ENCODE measurements at regions not wholly inside any gene's neighbourhood (a gene's known extent, or its start where the extent isn't known, plus 50 kb on each side); places are given as distances from the start of the nearest gene placed in this dataset.
"Not testable (repeated sequence)": the region's sequence is repeated elsewhere in the genome, so short reads cannot be mapped to it uniquely, and the experiment has no call there.

DNA sequence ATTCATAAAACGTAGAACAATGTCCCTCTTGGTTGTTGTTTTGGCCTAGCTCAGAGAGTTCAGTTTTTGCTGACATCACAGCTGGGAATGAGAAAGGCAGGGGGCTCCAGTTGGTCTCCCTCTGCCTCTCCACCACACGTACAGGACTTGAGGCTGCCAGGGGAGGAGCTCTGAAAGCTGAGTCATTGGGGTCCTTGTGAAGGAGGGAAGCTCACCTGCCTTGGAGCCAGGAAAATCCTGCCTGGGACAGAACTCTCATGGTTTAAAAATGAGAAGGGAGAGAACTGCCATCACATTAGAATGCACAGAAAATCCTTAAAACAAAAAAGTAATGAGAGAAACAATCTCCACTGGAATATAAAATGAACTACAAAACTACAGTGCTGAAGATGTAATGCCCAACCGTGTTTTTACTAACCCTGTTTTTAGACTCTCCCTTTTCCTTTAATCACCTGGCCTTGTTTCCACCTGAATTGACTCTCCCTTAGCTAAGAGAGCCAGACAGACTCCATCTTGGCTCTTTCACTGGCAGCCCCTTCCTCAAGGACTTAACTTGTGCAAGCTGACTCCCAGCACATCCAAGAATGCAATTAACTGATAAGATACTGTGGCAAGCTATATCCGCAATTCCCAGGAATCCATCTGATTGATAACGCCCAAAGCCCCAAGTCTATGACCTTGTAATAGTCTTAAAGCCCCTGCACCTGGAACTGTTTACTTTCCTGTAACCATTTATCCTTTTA, 58.6 kb upstream of the TARP start:
- not testable (repeated sequence) for H3K36me3 ChIP-seq (ENCODE audit: control insufficient read depth, insufficient read depth, low read length); H3K27me3 ChIP-seq (ENCODE audit: control insufficient read depth, insufficient read depth, low read length); H3K4me3 ChIP-seq (ENCODE audit: low read length); H3K9me3 ChIP-seq (replicated peaks; ENCODE audit: control insufficient read depth, low read depth, low read length); H3K27ac ChIP-seq (ENCODE audit: low read length); H3K4me1 ChIP-seq (ENCODE audit: control insufficient read depth, insufficient read depth, low read length)
- WGBS (ENCODE audit: insufficient coverage): 61% methylated on average over 2 of the region's 5 CpGs
- peak; percentile 55 for DNase-seq

DNA sequence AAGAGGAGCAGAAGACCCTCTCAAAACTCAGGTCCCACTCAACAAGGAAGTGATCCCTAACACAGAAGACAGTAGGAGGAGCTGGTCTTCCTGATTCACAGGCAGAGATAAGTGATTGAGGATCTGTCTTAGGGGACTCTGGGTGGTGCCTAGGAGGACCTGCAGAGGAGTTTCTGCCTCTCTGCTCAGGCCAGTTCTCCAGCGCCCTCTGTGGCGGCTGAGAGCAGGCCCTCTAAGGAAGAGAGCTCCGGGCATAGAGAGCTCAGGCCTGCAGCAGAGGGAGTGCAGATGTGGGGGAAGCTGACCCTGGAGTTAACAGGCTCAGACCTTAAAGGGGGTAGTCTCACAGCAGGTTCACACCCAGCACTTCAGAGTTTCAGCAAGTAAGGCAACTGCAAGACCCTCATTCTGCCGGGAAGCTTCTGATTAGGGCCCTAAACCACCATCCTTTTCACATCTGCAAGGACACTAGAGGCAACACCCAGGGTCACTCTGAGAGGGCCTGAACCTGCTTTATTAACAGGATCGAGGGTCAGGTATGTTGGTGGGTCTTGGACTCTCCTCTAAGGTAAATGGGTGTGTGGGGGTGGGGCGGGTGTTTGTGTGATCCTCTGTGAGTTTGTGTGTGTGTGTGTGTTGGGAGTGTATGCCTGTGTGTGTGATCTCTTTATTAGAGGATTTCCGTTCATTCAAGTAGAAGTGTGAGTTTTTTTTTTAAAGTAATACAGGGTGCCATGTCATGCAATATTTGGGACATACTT, 57.6 kb upstream of the TARP start:
- H3K4me3 ChIP-seq (ENCODE audit: low read length): no peak overlapping the region
- DNase-seq: no peak
- no peak overlapping the region for H3K27ac ChIP-seq (ENCODE audit: low read length)
- H3K4me1 ChIP-seq (ENCODE audit: control insufficient read depth, insufficient read depth, low read length): peaks cover 6% of the 10 kb centered on the region
- no peaks in the 10 kb centered on the region for H3K27me3 ChIP-seq (ENCODE audit: control insufficient read depth, insufficient read depth, low read length)
- H3K36me3 ChIP-seq (ENCODE audit: control insufficient read depth, insufficient read depth, low read length): no peaks in the 10 kb centered on the region
- H3K9me3 ChIP-seq (replicated peaks; ENCODE audit: control insufficient read depth, low read depth, low read length): no peaks in the 10 kb centered on the region
- WGBS (ENCODE audit: insufficient coverage): 82% methylated on average over 4 of the region's 7 CpGs

DNA sequence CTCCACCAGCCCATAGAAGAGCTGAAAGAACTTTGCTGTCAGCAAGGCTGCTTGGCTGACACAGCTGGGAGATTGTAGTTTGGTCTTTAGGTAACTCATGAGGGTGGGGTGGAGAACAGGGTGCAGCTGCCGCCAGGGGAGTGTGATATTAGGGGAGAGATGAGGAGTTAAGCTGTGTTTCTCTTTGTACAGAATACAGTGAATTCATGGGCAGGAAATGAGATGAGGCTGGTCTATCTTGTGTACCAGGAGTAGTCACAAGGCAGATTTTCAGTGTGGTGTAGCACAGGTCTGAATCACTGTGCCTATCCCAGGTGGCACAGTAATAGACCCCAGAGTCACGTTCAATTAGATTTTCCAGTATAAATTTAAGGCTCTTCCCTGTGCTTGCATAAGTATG, 56.6 kb upstream of the TARP start:
- H3K4me3 ChIP-seq (ENCODE audit: low read length): no peak overlapping the region
- no peaks in the 10 kb centered on the region for H3K27me3 ChIP-seq (ENCODE audit: control insufficient read depth, insufficient read depth, low read length)
- no peaks in the 10 kb centered on the region for H3K9me3 ChIP-seq (replicated peaks; ENCODE audit: control insufficient read depth, low read depth, low read length)
- DNase-seq: no peak
- 79% methylated on average over 1 of the region's 2 CpGs for WGBS (ENCODE audit: insufficient coverage)
- no peak overlapping the region for H3K27ac ChIP-seq (ENCODE audit: low read length)
- no peaks in the 10 kb centered on the region for H3K4me1 ChIP-seq (ENCODE audit: control insufficient read depth, insufficient read depth, low read length)
- no peaks in the 10 kb centered on the region for H3K36me3 ChIP-seq (ENCODE audit: control insufficient read depth, insufficient read depth, low read length)

DNA sequence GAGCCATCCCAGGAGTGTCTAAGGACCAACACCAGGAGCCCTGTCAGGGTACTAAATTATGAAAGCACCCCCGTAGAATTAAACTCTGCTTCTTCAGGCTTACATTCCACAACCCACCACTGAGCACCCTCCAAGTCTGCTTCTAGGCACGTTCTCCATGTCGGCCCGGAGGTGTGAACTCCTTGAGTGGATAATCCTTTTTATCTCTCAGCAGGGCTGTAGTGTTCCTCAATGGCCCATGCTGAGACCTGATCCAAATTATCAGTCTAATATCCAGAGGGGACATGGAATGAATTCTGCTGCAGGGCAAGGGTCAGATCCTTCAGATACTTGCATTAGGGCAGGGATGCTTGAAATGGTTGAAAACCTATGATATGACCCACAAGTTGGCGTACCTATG, 55.9 kb upstream of the TARP start:
- Histone ChIP-seq H3K4me3 (ENCODE audit: low read length) (no peak overlapping the region), H3K36me3 (ENCODE audit: control insufficient read depth, insufficient read depth, low read length) (no peaks in the 10 kb centered on the region), H3K9me3 (replicated peaks; ENCODE audit: control insufficient read depth, low read depth, low read length) (no peaks in the 10 kb centered on the region), H3K27ac (ENCODE audit: low read length) (no peak overlapping the region), H3K4me1 (ENCODE audit: control insufficient read depth, insufficient read depth, low read length) (no peaks in the 10 kb centered on the region), H3K27me3 (ENCODE audit: control insufficient read depth, insufficient read depth, low read length) (no peaks in the 10 kb centered on the region)
- 83% methylated on average over 2 of the region's 5 CpGs for WGBS (ENCODE audit: insufficient coverage)
- no peak for DNase-seq

DNA sequence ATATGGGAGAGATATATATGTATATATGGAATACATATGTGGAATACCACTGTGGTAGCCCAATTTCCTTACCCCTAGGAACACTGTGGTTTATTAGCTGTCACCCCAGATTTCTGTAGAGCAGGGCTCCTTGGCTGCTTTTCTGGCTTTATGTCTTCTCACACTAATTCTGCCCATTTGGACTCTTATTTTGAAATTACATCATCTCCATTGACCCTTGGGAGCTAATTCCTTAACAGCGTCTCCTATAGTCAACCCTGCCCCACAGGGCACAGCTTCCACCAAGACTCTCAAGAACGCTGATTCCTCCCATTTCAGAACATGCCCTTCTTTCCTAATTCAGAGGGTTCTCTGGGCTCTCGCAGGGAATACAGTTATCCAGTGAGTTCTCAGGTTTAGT, 55.4 kb upstream of the TARP start:
- no peak for DNase-seq
- no peaks in the 10 kb centered on the region for H3K27me3 ChIP-seq (ENCODE audit: control insufficient read depth, insufficient read depth, low read length)
- H3K4me3 ChIP-seq (ENCODE audit: low read length): no peak overlapping the region
- H3K4me1 ChIP-seq (ENCODE audit: control insufficient read depth, insufficient read depth, low read length): no peaks in the 10 kb centered on the region
- H3K27ac ChIP-seq (ENCODE audit: low read length): no peak overlapping the region
- 42% methylated on average over 1 of the region's 3 CpGs for whole genome bisulfite sequencing (ENCODE audit: insufficient coverage)
- H3K9me3 ChIP-seq (replicated peaks; ENCODE audit: control insufficient read depth, low read depth, low read length): no peaks in the 10 kb centered on the region
- no peaks in the 10 kb centered on the region for H3K36me3 ChIP-seq (ENCODE audit: control insufficient read depth, insufficient read depth, low read length)

DNA sequence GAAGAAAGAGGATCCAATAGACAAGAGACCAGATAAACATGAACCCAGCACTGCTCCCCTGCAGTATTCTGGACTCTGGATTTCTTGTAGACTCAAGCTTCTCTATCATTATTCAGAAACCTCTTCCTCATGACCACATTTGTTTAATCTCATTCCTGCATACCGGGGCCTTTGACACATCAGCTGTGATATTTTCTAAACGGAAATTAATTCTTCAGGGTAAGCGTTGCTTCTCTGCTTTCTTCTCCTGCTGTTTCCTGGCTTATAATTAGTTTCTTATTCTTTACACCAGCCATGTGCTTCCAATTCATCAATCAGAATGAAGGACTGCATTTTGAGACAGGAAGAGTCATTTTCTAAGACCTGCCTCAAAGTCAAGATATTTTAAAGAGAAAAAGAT, 54.2 kb upstream of the TARP start:
- WGBS (ENCODE audit: insufficient coverage): 0% methylated on average over 1 of the region's 3 CpGs
- Histone ChIP-seq H3K9me3 (replicated peaks; ENCODE audit: control insufficient read depth, low read depth, low read length) (no peaks in the 10 kb centered on the region), H3K4me1 (ENCODE audit: control insufficient read depth, insufficient read depth, low read length) (no peaks in the 10 kb centered on the region), H3K27me3 (ENCODE audit: control insufficient read depth, insufficient read depth, low read length) (no peaks in the 10 kb centered on the region), H3K4me3 (ENCODE audit: low read length) (no peak overlapping the region), H3K36me3 (ENCODE audit: control insufficient read depth, insufficient read depth, low read length) (no peaks in the 10 kb centered on the region), H3K27ac (ENCODE audit: low read length) (no peak overlapping the region)
- no peak for DNase-seq
